Kidney (tissue), 13 donors: ENCODE measurements at regions not wholly inside any gene's neighbourhood (a gene's known extent, or its start where the extent isn't known, plus 50 kb on each side); places are given as distances from the start of the nearest gene placed in this dataset.

Source experiments
- DNase-seq, 5 donors: peaks; one replicate each; pipeline ENCODE4 v3.0.0-alpha.2; 2013 to 2020
- FAIRE-seq: peaks from 2 replicates; lab custom pipeline; 2012; peaks lifted over from hg19 to GRCh38; lab: Jason Lieb, UNC
- H3K27ac ChIP-seq, 2 donors: one replicate each; pipeline ENCODE4 v1.7.0; 2013; ENCODE audit warnings: low read depth in 2 of 2, low read length in 2 of 2, inconsistent platforms in 1 of 2
- H3K27me3 ChIP-seq: one replicate; pipeline ENCODE4 v1.7.1; 2013; ENCODE audit warnings: low read length, inconsistent platforms; ENCODE audit not compliant: control insufficient read depth, insufficient read depth
- H3K36me3 ChIP-seq, 3 donors: one replicate each; pipeline versions ENCODE4 v1.7.0 to v1.7.1; 2013; ENCODE audit warnings: low read length in 3 of 3, control low read depth in 1 of 3, inconsistent platforms in 1 of 3; ENCODE audit not compliant: insufficient read depth in 3 of 3, control insufficient read depth in 2 of 3
- H3K4me1 ChIP-seq, 3 donors: one replicate each; pipeline versions ENCODE4 v1.7.0 to v1.7.1; 2013; ENCODE audit warnings: low read length in 3 of 3, inconsistent platforms in 1 of 3, low read depth in 1 of 3; ENCODE audit not compliant: control insufficient read depth in 2 of 3, insufficient read depth in 2 of 3
- H3K4me3 ChIP-seq, 3 donors: one replicate each; pipeline versions ENCODE4 v1.7.0 to v1.8.1; 2013; ENCODE audit warnings: low read length in 3 of 3, control low read depth in 1 of 3, inconsistent platforms in 1 of 3
- H3K9ac ChIP-seq, 3 donors: one replicate each; pipeline versions ENCODE4 v1.7.0 to v1.7.1; 2013; ENCODE audit warnings: low read length in 3 of 3, control low read depth in 1 of 3, inconsistent platforms in 1 of 3
- H3K9me3 ChIP-seq, 3 donors: one replicate each; pipeline versions ENCODE4 v1.7.0 to v1.7.1; 2013; ENCODE audit warnings: low read length in 3 of 3, control low read depth in 1 of 3, inconsistent platforms in 1 of 3; ENCODE audit not compliant: control insufficient read depth in 2 of 3, insufficient read depth in 1 of 3
- intact Hi-C: fragments of 100-400 bp; cut with DNase I; formaldehyde crosslinking; loops from one replicate; pipeline ENCODE4 v1.11.1; 2022
- TF ChIP-seq, protein P1 (sequence below): IDR thresholded peaks from 3 replicates; pipeline ENCODE4 v1.5.1; 2012; ENCODE audit warnings: mild to moderate bottlenecking, moderate library complexity, borderline replicate concordance; ENCODE audit not compliant: insufficient read depth; ENCODE audit errors: extremely low read depth
- donor health status: control.
- donor health status: control.
- donor health status: control.
- donor health status: control.
- donor health status: control.
- donor health status: DM: yes; HTN: yes; CAD: no.
- donor health status: Normal renal cell carcinoma (clear cell type).

DNA sequence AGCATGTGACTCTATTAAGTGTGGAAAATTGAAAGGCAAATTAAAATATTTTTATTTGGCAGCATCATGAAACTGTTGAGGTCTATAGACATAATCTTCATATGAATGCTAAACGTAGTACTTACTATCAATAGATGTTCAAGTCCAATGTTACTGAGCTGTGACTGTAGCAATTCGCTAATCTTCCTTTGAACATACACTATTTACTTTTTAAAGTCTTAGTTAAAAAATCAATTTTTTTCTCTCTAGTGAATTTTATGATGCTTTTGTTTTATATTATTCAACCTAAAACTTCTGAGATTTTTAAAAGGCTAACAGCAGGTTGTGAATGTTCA lies 85.2 kb upstream of the ELOVL5 start:
- FAIRE-seq = no peak
- Histone ChIP-seq H3K36me3 (no peaks in the 10 kb centered on the region), H3K9ac (no peak overlapping the region), H3K4me3 (no peak overlapping the region), H3K27ac (no peak overlapping the region), H3K9me3 (no peaks in the 10 kb centered on the region), H3K27me3 (no peaks in the 10 kb centered on the region), H3K4me1 (no peaks in the 10 kb centered on the region)
- intact Hi-C loops = no loop called here
- no peak for DNase-seq
- TF ChIP-seq, protein P1, sequence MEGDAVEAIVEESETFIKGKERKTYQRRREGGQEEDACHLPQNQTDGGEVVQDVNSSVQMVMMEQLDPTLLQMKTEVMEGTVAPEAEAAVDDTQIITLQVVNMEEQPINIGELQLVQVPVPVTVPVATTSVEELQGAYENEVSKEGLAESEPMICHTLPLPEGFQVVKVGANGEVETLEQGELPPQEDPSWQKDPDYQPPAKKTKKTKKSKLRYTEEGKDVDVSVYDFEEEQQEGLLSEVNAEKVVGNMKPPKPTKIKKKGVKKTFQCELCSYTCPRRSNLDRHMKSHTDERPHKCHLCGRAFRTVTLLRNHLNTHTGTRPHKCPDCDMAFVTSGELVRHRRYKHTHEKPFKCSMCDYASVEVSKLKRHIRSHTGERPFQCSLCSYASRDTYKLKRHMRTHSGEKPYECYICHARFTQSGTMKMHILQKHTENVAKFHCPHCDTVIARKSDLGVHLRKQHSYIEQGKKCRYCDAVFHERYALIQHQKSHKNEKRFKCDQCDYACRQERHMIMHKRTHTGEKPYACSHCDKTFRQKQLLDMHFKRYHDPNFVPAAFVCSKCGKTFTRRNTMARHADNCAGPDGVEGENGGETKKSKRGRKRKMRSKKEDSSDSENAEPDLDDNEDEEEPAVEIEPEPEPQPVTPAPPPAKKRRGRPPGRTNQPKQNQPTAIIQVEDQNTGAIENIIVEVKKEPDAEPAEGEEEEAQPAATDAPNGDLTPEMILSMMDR = no peak

DNA sequence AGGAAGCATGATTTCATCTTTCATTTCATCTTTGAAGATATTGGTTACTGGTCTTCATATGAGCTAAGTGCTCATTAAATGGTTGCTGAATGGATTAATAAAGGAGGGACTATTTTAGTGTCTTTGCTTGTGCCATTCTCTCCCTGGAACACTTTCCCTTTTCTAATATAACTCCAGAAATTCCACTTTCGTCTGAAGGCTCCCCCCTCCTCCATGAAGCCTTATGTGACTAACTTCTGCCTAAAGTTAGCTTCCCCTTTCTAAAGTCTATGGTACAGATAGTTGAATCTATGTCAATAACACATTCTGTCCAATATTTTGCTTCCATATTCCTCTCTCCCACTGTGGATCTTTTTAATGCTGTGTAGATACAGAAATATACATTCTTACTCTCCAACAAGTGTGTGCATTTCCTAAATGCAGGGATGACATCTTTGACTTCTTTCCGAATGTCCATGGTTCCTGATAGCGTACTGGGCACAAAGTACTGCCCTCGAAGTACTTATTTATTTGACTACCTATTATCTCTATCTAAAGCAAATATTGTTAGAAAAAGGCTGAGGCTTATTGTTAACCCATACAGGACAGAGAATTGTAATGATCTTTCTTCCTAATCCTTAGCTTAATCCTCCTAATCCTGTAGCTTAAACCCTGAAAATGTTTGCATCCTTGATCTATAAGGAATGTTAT lies 84.7 kb upstream of the ELOVL5 start:
- Histone ChIP-seq H3K36me3 (no peaks in the 10 kb centered on the region), H3K9ac (no peak overlapping the region), H3K9me3 (no peaks in the 10 kb centered on the region), H3K4me1 (no peaks in the 10 kb centered on the region), H3K27ac (no peak overlapping the region), H3K27me3 (no peaks in the 10 kb centered on the region), H3K4me3 (no peak overlapping the region)
- TF ChIP-seq, protein P1 = no peak
- FAIRE-seq (no peak), DNase-seq (no peak)
- intact Hi-C loops = no loop called here

DNA sequence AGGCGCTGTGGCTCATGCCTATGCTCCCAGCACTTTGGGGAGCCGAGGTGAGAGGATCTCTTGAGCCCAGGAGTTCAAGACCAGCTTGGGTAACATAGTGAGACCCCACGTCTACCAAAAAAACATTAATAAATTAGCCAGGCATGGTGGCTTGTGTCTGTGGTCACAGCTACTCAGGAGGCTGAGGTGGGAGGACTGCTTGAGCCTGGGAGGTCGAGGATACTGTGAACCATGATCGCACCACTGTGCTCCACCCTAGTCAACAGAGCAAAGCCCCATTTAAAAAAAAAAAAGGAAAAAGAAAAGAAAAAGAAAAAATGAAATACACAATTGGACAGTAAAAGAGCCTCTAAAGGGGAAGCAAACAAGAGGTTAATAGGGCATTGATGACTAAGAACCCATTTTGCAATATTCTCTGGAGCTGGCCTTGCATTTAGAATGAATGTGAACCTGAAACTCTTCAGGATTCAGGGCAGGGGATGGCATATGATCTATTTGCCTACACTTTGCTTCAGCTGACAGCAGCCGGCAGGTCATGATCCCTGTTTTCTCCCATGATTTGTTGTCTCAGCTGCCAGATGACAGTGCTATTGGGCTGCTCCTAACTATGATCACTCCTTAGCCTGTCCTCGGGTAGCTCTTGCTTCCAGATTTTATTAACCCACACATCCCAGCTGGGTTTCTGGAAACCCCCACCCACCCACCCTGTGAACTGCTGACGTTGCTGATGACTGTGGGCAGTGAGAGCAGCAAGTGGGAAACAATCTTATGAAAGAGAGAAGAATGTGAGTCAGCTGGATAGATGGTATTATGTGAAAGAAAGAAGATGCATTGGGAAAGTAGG lies 83.8 kb upstream of the ELOVL5 start:
- H3K4me3 ChIP-seq = no peak overlapping the region
- no peak overlapping the region for H3K27ac ChIP-seq
- intact Hi-C loops = no loop called here
- no peak overlapping the region for H3K9ac ChIP-seq
- no peaks in the 10 kb centered on the region for H3K27me3 ChIP-seq
- no peaks in the 10 kb centered on the region for H3K9me3 ChIP-seq
- H3K36me3 ChIP-seq = no peaks in the 10 kb centered on the region
- H3K4me1 ChIP-seq = no peaks in the 10 kb centered on the region
- FAIRE-seq (no peak), DNase-seq (peak in 4 of 5 donors; percentile 64 to 80 (median 69))
- TF ChIP-seq, protein P1 = no peak
